Neural progenitor cell (in vitro differentiated cells): ENCODE measurements at regions not wholly inside any gene's neighbourhood (a gene's known extent, or its start where the extent isn't known, plus 50 kb on each side); places are given as distances from the start of the nearest gene placed in this dataset.

Source experiments
- EZH2phosphoT487 ChIP-seq: fragments of 200-600 bp; sonication (generic); IDR thresholded peaks from 2 replicates; pipeline ENCODE4 v1.6.1; 2017; ENCODE audit warnings: antibody characterized with exemption
- TF ChIP-seq, protein P1 (sequence below): fragments of 200-600 bp; sonication (generic); IDR thresholded peaks from 2 replicates; pipeline ENCODE4 v1.5.1; 2017; ENCODE audit warnings: antibody characterized with exemption, mild to moderate bottlenecking

DNA sequence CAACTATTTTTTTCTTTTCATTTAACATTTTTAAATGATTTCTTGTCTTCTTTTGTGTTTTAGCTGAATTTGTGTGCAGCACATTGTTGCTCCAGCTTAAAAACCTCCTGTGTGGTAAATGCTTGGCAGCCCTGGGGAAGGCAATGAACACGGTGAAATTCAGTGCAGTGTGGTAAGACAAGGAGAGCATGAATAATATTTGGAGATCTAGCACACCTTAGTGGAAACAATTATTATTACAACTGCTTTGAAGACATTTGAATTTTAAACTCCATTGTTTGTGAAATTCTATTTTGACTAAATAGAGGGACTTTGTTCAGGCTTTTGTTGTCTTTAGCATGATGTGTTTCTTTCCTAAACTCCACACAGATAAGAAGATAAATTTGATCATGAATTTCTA is 242.6 kb upstream of the CXADR start:
- TF ChIP-seq, protein P1, sequence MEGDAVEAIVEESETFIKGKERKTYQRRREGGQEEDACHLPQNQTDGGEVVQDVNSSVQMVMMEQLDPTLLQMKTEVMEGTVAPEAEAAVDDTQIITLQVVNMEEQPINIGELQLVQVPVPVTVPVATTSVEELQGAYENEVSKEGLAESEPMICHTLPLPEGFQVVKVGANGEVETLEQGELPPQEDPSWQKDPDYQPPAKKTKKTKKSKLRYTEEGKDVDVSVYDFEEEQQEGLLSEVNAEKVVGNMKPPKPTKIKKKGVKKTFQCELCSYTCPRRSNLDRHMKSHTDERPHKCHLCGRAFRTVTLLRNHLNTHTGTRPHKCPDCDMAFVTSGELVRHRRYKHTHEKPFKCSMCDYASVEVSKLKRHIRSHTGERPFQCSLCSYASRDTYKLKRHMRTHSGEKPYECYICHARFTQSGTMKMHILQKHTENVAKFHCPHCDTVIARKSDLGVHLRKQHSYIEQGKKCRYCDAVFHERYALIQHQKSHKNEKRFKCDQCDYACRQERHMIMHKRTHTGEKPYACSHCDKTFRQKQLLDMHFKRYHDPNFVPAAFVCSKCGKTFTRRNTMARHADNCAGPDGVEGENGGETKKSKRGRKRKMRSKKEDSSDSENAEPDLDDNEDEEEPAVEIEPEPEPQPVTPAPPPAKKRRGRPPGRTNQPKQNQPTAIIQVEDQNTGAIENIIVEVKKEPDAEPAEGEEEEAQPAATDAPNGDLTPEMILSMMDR = peak; percentile 48
- no peak for TF ChIP-seq EZH2phosphoT487
